ENCODE measurements at regions not wholly inside any gene's neighbourhood (a gene's known extent, or its start where the extent isn't known, plus 50 kb on each side); places are given as distances from the start of the nearest gene placed in this dataset.

DNA sequence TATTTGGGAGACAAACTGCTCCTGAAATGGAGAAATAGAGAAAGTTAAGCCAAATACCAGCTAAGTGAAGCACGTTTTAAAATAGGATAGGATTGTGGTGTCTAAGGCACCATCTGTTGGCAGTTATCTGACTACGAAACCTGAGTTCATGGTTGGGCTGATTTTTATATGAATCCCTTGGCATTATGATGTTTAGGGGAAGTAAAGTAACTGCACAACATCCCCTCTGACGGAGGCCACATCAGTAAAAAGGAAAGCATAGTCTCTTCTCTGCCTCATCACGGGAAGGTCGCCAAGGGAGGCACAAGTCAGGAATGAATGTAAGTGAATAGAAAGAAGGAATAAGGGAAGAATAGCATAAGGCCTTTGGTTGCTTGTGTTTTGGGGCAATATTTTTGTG is 128.0 kb downstream of the PRRX1 start:
- DNase-seq (ENCODE audit: extremely low read depth in 1 of 4, low spot score in 3 of 4) (no peak), ATAC-seq (no peak), FAIRE-seq (no peak)
- H2AFZ ChIP-seq (ENCODE audit: low read depth, low read length): no peak overlapping the region
- no peaks in the 10 kb centered on the region for H3K9me3 ChIP-seq (replicated peaks; ENCODE audit: control insufficient read depth, insufficient read depth, low read depth, low read length)
- ChIA-PET POLR2A (no interaction called here), CTCF (ENCODE audit: low intra/inter-chr PET ratio) (no interaction called here)
- in situ Hi-C loops (cut with MboI) (no loop called here), intact Hi-C loops (cut with micrococcal nuclease) (no loop called here)
- TF ChIP-seq ZNF175 (CRISPR knock-in tag; IDR thresholded peaks at IDR 0.05; ENCODE audit: low read depth) (no peak), GABPA (tag; conservative IDR thresholded peaks at IDR 0.05; ENCODE audit: low read depth) (no peak), ZNF445 (CRISPR knock-in tag; IDR thresholded peaks at IDR 0.05; ENCODE audit: low read depth) (no peak), FOXA3 (CRISPR knock-in tag; conservative IDR thresholded peaks at IDR 0.05 in 1 of 2, IDR thresholded peaks at IDR 0.05 in 1 of 2) (no peak), ZBTB1 (CRISPR knock-in tag; IDR thresholded peaks at IDR 0.05; ENCODE audit: borderline replicate concordance, low read depth) (no peak), PHF8 (IDR thresholded peaks at IDR 0.05; ENCODE audit: borderline replicate concordance, low read length) (no peak), NELFE (IDR thresholded peaks at IDR 0.05; ENCODE audit: insufficient read depth, insufficient read length) (no peak)
- TF ChIP-seq, protein P1, sequence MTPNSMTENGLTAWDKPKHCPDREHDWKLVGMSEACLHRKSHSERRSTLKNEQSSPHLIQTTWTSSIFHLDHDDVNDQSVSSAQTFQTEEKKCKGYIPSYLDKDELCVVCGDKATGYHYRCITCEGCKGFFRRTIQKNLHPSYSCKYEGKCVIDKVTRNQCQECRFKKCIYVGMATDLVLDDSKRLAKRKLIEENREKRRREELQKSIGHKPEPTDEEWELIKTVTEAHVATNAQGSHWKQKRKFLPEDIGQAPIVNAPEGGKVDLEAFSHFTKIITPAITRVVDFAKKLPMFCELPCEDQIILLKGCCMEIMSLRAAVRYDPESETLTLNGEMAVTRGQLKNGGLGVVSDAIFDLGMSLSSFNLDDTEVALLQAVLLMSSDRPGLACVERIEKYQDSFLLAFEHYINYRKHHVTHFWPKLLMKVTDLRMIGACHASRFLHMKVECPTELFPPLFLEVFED (CRISPR knock-in tag; conservative IDR thresholded peaks at IDR 0.05): no peak
- TF ChIP-seq, protein P2, sequence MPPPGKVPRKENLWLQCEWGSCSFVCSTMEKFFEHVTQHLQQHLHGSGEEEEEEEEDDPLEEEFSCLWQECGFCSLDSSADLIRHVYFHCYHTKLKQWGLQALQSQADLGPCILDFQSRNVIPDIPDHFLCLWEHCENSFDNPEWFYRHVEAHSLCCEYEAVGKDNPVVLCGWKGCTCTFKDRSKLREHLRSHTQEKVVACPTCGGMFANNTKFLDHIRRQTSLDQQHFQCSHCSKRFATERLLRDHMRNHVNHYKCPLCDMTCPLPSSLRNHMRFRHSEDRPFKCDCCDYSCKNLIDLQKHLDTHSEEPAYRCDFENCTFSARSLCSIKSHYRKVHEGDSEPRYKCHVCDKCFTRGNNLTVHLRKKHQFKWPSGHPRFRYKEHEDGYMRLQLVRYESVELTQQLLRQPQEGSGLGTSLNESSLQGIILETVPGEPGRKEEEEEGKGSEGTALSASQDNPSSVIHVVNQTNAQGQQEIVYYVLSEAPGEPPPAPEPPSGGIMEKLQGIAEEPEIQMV (tag; conservative IDR thresholded peaks at IDR 0.05; ENCODE audit: low read depth): no peak
- TF ChIP-seq, protein P3, sequence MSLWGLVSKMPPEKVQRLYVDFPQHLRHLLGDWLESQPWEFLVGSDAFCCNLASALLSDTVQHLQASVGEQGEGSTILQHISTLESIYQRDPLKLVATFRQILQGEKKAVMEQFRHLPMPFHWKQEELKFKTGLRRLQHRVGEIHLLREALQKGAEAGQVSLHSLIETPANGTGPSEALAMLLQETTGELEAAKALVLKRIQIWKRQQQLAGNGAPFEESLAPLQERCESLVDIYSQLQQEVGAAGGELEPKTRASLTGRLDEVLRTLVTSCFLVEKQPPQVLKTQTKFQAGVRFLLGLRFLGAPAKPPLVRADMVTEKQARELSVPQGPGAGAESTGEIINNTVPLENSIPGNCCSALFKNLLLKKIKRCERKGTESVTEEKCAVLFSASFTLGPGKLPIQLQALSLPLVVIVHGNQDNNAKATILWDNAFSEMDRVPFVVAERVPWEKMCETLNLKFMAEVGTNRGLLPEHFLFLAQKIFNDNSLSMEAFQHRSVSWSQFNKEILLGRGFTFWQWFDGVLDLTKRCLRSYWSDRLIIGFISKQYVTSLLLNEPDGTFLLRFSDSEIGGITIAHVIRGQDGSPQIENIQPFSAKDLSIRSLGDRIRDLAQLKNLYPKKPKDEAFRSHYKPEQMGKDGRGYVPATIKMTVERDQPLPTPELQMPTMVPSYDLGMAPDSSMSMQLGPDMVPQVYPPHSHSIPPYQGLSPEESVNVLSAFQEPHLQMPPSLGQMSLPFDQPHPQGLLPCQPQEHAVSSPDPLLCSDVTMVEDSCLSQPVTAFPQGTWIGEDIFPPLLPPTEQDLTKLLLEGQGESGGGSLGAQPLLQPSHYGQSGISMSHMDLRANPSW (CRISPR knock-in tag; IDR thresholded peaks at IDR 0.05): no peak
- BruUV-seq (replicated peaks): no TSS peak
- H3K27me3 ChIP-seq (ENCODE audit: control insufficient read depth in 2 of 2, insufficient read depth in 2 of 2, low read length in 2 of 2): no peaks in the 10 kb centered on the region
- no peak overlapping the region for H3K4me3 ChIP-seq
- 0% methylated on average over 5 of the region's 5 CpGs for WGBS (ENCODE audit: insufficient coverage, low coverage, missing lambda C conversion rate)
- no peaks in the 10 kb centered on the region for H3K9me1 ChIP-seq (ENCODE audit: control insufficient read depth, insufficient read depth, low read length)
- no peaks in the 10 kb centered on the region for H3K36me3 ChIP-seq (ENCODE audit: control insufficient read depth, insufficient read depth, low read length)
- no peak overlapping the region for H3K4me2 ChIP-seq (ENCODE audit: insufficient read depth, low read length)
- H4K20me1 ChIP-seq (replicated peaks; ENCODE audit: control insufficient read depth, insufficient read depth, low read length): no peaks in the 10 kb centered on the region
- no peaks in the 10 kb centered on the region for H3K4me1 ChIP-seq (replicated peaks in 1 of 2; ENCODE audit: control insufficient read depth in 2 of 2, insufficient read depth in 2 of 2, low read length in 2 of 2)
- H3K79me2 ChIP-seq (ENCODE audit: control insufficient read depth, insufficient read depth, low read length): no peaks in the 10 kb centered on the region
- no peak overlapping the region for H3K9ac ChIP-seq (ENCODE audit: insufficient read depth in 1 of 2, low read depth in 2 of 2, low read length in 2 of 2)
- H3K27ac ChIP-seq (ENCODE audit: extremely low read depth, low read depth, low read length): no peak overlapping the region
